ENCODE measurements at regions not wholly inside any gene's neighbourhood (a gene's known extent, or its start where the extent isn't known, plus 50 kb on each side); places are given as distances from the start of the nearest gene placed in this dataset.

DNA sequence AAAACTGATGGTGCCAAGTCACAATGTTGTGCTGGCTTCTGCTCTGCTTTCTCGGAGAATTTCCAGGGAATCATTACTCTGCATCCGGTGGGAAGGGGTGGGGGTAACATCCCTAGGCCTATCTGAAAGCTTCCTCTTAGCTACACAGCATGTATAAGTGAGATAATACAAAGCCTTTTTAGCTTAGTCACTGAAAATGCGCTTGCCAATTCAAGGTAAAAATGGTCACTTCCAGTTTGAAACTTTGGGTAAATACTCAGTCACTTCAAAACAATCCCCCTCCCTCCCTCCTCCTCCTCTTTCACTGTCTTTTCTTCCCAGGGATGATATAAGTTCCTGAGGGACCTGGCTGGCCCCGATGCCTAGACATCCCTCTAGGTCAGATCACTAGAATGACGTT, 57.3 kb upstream of the APBB1IP start:
- TF ChIP-seq, protein P1, sequence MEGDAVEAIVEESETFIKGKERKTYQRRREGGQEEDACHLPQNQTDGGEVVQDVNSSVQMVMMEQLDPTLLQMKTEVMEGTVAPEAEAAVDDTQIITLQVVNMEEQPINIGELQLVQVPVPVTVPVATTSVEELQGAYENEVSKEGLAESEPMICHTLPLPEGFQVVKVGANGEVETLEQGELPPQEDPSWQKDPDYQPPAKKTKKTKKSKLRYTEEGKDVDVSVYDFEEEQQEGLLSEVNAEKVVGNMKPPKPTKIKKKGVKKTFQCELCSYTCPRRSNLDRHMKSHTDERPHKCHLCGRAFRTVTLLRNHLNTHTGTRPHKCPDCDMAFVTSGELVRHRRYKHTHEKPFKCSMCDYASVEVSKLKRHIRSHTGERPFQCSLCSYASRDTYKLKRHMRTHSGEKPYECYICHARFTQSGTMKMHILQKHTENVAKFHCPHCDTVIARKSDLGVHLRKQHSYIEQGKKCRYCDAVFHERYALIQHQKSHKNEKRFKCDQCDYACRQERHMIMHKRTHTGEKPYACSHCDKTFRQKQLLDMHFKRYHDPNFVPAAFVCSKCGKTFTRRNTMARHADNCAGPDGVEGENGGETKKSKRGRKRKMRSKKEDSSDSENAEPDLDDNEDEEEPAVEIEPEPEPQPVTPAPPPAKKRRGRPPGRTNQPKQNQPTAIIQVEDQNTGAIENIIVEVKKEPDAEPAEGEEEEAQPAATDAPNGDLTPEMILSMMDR (IDR thresholded peaks at IDR 0.05), result no peak
- TF ChIP-seq POLR2A (IDR thresholded peaks at IDR 0.05) (no peak), POLR2AphosphoS5 (IDR thresholded peaks at IDR 0.05) (no peak)

Measured in stomach (tissue), 4 donors.